Natural killer cell (primary cell): ENCODE measurements at regions not wholly inside any gene's neighbourhood (a gene's known extent, or its start where the extent isn't known, plus 50 kb on each side); places are given as distances from the start of the nearest gene placed in this dataset.

ENCODE experiments used
- ATAC-seq, 3 donors: fragments of 150-1000 bp in 2 of 3; fragments of 200-7000 bp in 1 of 3; cut with Tn5 transposase; 1 replicate in 1 of 3; 2 replicates in 2 of 3; pipeline ENCODE4 v1.10.0; 2021; ENCODE audit warnings: mild to moderate bottlenecking in 2 of 3, moderate library complexity in 2 of 3
- DNase-seq, 2 donors: peaks; one replicate each; pipeline versions ENCODE4 v3.0.0 to v3.0.0-alpha.2; 2013 to 2021; ENCODE audit warnings: mixed read lengths in 1 of 2
- H3K27ac ChIP-seq: one replicate; pipeline ENCODE4 v1.5.1; 2013; ENCODE audit warnings: mild to moderate bottlenecking, low read length
- H3K27me3 ChIP-seq: one replicate; pipeline ENCODE4 v1.6.1; 2013; ENCODE audit warnings: low read length; ENCODE audit not compliant: control insufficient read depth, insufficient read depth
- H3K36me3 ChIP-seq: one replicate; pipeline ENCODE4 v1.6.1; 2013; ENCODE audit warnings: low read length; ENCODE audit not compliant: control insufficient read depth, insufficient read depth
- H3K4me1 ChIP-seq: one replicate; pipeline ENCODE4 v1.6.1; 2013; ENCODE audit warnings: low read length; ENCODE audit not compliant: control insufficient read depth, insufficient read depth
- H3K4me3 ChIP-seq: one replicate; pipeline ENCODE4 v1.5.1; 2013; ENCODE audit warnings: low read length
- H3K9me3 ChIP-seq: one replicate; pipeline ENCODE4 v1.6.1; 2013; ENCODE audit warnings: low read length; ENCODE audit not compliant: control insufficient read depth, insufficient read depth
- H3K27ac Mint-ChIP-seq, 2 donors: one replicate each; pipeline ENCODE4 v1.8.0; 2022; ENCODE audit warnings: mild to moderate bottlenecking in 2 of 2, mixed read lengths in 2 of 2, moderate library complexity in 1 of 2
- H3K27me3 Mint-ChIP-seq, 2 donors: one replicate each; pipeline ENCODE4 v1.8.0; 2022; ENCODE audit warnings: low read depth in 2 of 2, mixed read lengths in 2 of 2
- H3K36me3 Mint-ChIP-seq: one replicate; pipeline ENCODE4 v1.8.0; 2022; ENCODE audit warnings: mixed read lengths
- H3K4me1 Mint-ChIP-seq, 2 donors: one replicate each; pipeline ENCODE4 v1.8.0; 2022; ENCODE audit warnings: mixed read lengths in 2 of 2
- H3K4me3 Mint-ChIP-seq: one replicate; pipeline ENCODE4 v1.8.0; 2022; ENCODE audit warnings: mild to moderate bottlenecking, moderate library complexity, mixed read lengths
- H3K9me3 Mint-ChIP-seq, 2 donors: one replicate each; pipeline ENCODE4 v1.8.0; 2022; ENCODE audit warnings: mixed read lengths in 2 of 2
- CTCF ChIP-seq: fragments of 200-600 bp; IDR thresholded peaks from one replicate; pipeline ENCODE4 v1.8.0; 2022; ENCODE audit warnings: antibody characterized with exemption
- WGBS: methylation state at CpG from one replicate; pipeline ENCODE4 v1.1.7; 2013; ENCODE audit warnings: missing lambda C conversion rate; ENCODE audit not compliant: insufficient coverage; 5-methylcytosine and 5-hydroxymethylcytosine counted together
- intact Hi-C: fragments of 100-400 bp; cut with micrococcal nuclease; formaldehyde crosslinking; loops from one replicate; pipeline ENCODE4 v1.14.2; 2022

- Histone ChIP-seq H3K27ac (no peak overlapping the region), H3K4me3 (no peak overlapping the region), H3K27me3 (no peaks in the 10 kb centered on the region), H3K9me3 (peaks cover 11% of the 10 kb centered on the region), H3K4me1 (no peaks in the 10 kb centered on the region), H3K36me3 (no peaks in the 10 kb centered on the region)
- no peaks in the 10 kb centered on the region for H3K27me3 Mint-ChIP-seq
- H3K4me3 Mint-ChIP-seq: no peak overlapping the region
- peaks cover 0 to 4% of the 10 kb centered on the region in 2 donors for H3K9me3 Mint-ChIP-seq
- ATAC-seq (no peak), DNase-seq (no peak)
- intact Hi-C loops: no loop called here
- H3K4me1 Mint-ChIP-seq: no peaks in the 10 kb centered on the region
- no peak for TF ChIP-seq CTCF
- 89% methylated on average over 18 of the region's 19 CpGs for WGBS
- no peaks in the 10 kb centered on the region for H3K36me3 Mint-ChIP-seq
- no peak overlapping the region for H3K27ac Mint-ChIP-seq
Measured at GRCh38 chr18:78228974-78229373, 750.6 kb upstream of the SALL3 start.

GRCh38 chr18:78230911-78231310, 748.7 kb upstream of the SALL3 start:
- Mint-ChIP-seq H3K4me1 (no peaks in the 10 kb centered on the region), H3K27ac (no peak overlapping the region)
- WGBS: 64% methylated on average over 4 of the region's 4 CpGs

GRCh38 chr18:78232196-78232595, 747.4 kb upstream of the SALL3 start:
- H3K9me3 ChIP-seq: peaks cover 11% of the 10 kb centered on the region
- no peak overlapping the region for H3K27ac Mint-ChIP-seq
- no peaks in the 10 kb centered on the region for H3K27me3 ChIP-seq
- H3K27ac ChIP-seq: no peak overlapping the region
- no peaks in the 10 kb centered on the region for H3K36me3 Mint-ChIP-seq
- no peaks in the 10 kb centered on the region for H3K27me3 Mint-ChIP-seq
- no peak overlapping the region for H3K4me3 Mint-ChIP-seq
- no peak for TF ChIP-seq CTCF
- H3K9me3 Mint-ChIP-seq: peaks cover 0 to 4% of the 10 kb centered on the region in 2 donors
- H3K4me1 Mint-ChIP-seq: no peaks in the 10 kb centered on the region
- ATAC-seq: no peak
- no peaks in the 10 kb centered on the region for H3K36me3 ChIP-seq
- 80% methylated on average over 11 of the region's 11 CpGs for WGBS
- DNase-seq: no peak
- H3K4me3 ChIP-seq: no peak overlapping the region
- intact Hi-C loops: no loop called here
- no peaks in the 10 kb centered on the region for H3K4me1 ChIP-seq

More at GRCh38 chr18:78230911-78231310, 748.7 kb upstream of the SALL3 start:
- Histone ChIP-seq H3K27ac (no peak overlapping the region), H3K36me3 (no peaks in the 10 kb centered on the region), H3K4me1 (no peaks in the 10 kb centered on the region), H3K4me3 (no peak overlapping the region), H3K9me3 (peaks cover 11% of the 10 kb centered on the region), H3K27me3 (no peaks in the 10 kb centered on the region)
- Mint-ChIP-seq H3K27me3 (no peaks in the 10 kb centered on the region), H3K36me3 (no peaks in the 10 kb centered on the region), H3K4me3 (no peak overlapping the region), H3K9me3 (peaks cover 0 to 4% of the 10 kb centered on the region in 2 donors)
- TF ChIP-seq CTCF: no peak
- intact Hi-C loops: no loop called here
- no peak for DNase-seq
- ATAC-seq: no peak

GRCh38 chr18:78237864-78238263, 741.8 kb upstream of the SALL3 start:
- DNase-seq (no peak), ATAC-seq (no peak)
- no peaks in the 10 kb centered on the region for H3K9me3 ChIP-seq
- intact Hi-C loops: no loop called here
- H3K4me1 ChIP-seq: no peaks in the 10 kb centered on the region
- WGBS: 95% methylated on average over 12 of the region's 12 CpGs
- Mint-ChIP-seq H3K36me3 (no peaks in the 10 kb centered on the region), H3K27ac (no peak overlapping the region), H3K4me1 (no peaks in the 10 kb centered on the region), H3K9me3 (peaks cover 5% of the 10 kb centered on the region in 2 donors), H3K4me3 (no peak overlapping the region), H3K27me3 (no peaks in the 10 kb centered on the region)
- no peak for TF ChIP-seq CTCF
- no peaks in the 10 kb centered on the region for H3K27me3 ChIP-seq
- H3K4me3 ChIP-seq: no peak overlapping the region
- no peak overlapping the region for H3K27ac ChIP-seq
- H3K36me3 ChIP-seq: no peaks in the 10 kb centered on the region
